ENCODE measurements at regions not wholly inside any gene's neighbourhood (a gene's known extent, or its start where the extent isn't known, plus 50 kb on each side); places are given as distances from the start of the nearest gene placed in this dataset.

DNA sequence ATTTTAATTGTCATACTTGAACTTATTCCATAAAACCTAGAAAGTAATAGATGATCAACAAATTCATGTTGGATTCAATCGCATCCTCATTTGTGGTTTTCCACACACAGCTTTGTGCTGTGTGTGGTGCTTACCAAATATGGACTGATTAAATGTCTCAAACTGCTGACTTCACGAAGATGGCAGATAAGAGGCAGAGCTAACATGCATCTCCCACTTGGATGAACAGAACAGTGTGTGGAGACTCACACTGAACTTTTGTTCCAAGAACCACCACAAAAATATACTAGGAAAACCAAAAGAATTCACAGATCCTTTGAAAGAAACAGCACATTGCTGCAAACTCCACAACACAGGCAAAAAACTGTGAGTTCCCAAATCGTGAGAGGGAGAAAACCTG lies 603.7 kb downstream of the TENT5A start:
- H4K20me1 ChIP-seq (ENCODE audit: insufficient read depth, low read length) = no peaks in the 10 kb centered on the region
- H2AFZ ChIP-seq (ENCODE audit: low read depth, low read length) = no peak overlapping the region
- no peaks in the 10 kb centered on the region for H3K4me1 ChIP-seq (ENCODE audit: low read length)
- H3K27ac ChIP-seq (ENCODE audit: low read length) = no peak overlapping the region
- H3K9ac ChIP-seq (ENCODE audit: low read length) = no peak overlapping the region
- no peak overlapping the region for H3K4me2 ChIP-seq (ENCODE audit: low read length)
- H3K9me3 ChIP-seq (ENCODE audit: insufficient read depth, low read length) = no peaks in the 10 kb centered on the region
- TF ChIP-seq EZH2phosphoT487 (IDR thresholded peaks at IDR 0.05; ENCODE audit: low read depth) = no peak
- TF ChIP-seq, protein P1, sequence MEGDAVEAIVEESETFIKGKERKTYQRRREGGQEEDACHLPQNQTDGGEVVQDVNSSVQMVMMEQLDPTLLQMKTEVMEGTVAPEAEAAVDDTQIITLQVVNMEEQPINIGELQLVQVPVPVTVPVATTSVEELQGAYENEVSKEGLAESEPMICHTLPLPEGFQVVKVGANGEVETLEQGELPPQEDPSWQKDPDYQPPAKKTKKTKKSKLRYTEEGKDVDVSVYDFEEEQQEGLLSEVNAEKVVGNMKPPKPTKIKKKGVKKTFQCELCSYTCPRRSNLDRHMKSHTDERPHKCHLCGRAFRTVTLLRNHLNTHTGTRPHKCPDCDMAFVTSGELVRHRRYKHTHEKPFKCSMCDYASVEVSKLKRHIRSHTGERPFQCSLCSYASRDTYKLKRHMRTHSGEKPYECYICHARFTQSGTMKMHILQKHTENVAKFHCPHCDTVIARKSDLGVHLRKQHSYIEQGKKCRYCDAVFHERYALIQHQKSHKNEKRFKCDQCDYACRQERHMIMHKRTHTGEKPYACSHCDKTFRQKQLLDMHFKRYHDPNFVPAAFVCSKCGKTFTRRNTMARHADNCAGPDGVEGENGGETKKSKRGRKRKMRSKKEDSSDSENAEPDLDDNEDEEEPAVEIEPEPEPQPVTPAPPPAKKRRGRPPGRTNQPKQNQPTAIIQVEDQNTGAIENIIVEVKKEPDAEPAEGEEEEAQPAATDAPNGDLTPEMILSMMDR (IDR thresholded peaks at IDR 0.05; ENCODE audit: low read depth, low read length) = no peak
- H3K36me3 ChIP-seq (replicated peaks; ENCODE audit: low read depth, low read length) = no peaks in the 10 kb centered on the region
- no peaks in the 10 kb centered on the region for H3K27me3 ChIP-seq (ENCODE audit: low read depth, low read length)
- no peaks in the 10 kb centered on the region for H3K79me2 ChIP-seq (ENCODE audit: low read length)
- H3K4me3 ChIP-seq (ENCODE audit: low read length) = no peak overlapping the region

DNA sequence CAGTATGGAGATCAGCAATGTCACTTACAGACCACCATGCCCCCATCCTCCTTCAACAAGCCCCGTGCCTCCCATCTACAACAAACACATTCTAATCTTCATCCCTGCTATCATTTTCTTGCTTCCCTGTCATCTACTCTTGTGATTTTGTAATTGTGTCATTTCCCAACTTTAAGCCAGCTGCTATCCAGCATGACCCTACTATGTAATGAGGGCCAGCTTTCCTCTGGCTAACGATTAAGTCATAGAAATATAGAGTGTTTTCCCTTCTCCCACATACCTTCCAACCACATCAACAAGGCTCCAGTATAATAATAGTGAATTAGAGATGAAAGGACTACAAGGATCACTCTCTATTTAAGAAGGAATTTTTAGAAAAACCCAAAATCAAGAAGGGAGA lies 607.0 kb downstream of the TENT5A start:
- TF ChIP-seq, protein P1 (IDR thresholded peaks at IDR 0.05; ENCODE audit: low read depth, low read length) = no peak
- no peak for TF ChIP-seq EZH2phosphoT487 (IDR thresholded peaks at IDR 0.05; ENCODE audit: low read depth)
- Histone ChIP-seq H4K20me1 (ENCODE audit: insufficient read depth, low read length) (no peaks in the 10 kb centered on the region), H3K4me3 (ENCODE audit: low read length) (no peak overlapping the region)

DNA sequence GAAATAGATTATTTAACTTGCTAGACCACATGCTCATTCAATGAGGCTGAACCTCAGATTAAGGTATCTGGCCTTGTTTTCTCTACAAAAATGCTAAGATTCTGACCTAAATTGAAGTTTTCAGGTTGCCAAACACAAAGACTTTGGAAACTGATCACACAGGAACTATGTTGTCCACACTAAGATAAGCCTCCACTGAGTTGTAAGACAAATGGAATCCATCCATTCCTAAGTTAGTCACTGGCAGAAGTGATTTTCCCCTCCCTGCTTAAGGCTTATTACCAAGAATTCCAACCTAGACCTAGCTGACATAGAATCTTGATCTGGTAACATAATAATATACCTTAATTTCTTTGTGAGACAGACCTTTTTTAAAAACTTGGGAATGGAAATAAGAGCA lies 608.1 kb downstream of the TENT5A start:
- TF ChIP-seq EZH2phosphoT487 (IDR thresholded peaks at IDR 0.05; ENCODE audit: low read depth) = no peak
- TF ChIP-seq, protein P1 (IDR thresholded peaks at IDR 0.05; ENCODE audit: low read depth, low read length) = no peak
- H3K27me3 ChIP-seq (ENCODE audit: low read depth, low read length) = no peaks in the 10 kb centered on the region
- H3K4me3 ChIP-seq (ENCODE audit: low read length) = no peak overlapping the region

More for the DNA sequence above, 607.0 kb downstream of the TENT5A start:
- no peak overlapping the region for H3K4me2 ChIP-seq (ENCODE audit: low read length)
- no peaks in the 10 kb centered on the region for H3K4me1 ChIP-seq (ENCODE audit: low read length)
- no peak overlapping the region for H3K27ac ChIP-seq (ENCODE audit: low read length)
- no peaks in the 10 kb centered on the region for H3K79me2 ChIP-seq (ENCODE audit: low read length)
- H3K9me3 ChIP-seq (ENCODE audit: insufficient read depth, low read length) = no peaks in the 10 kb centered on the region
- no peaks in the 10 kb centered on the region for H3K27me3 ChIP-seq (ENCODE audit: low read depth, low read length)
- H3K9ac ChIP-seq (ENCODE audit: low read length) = no peak overlapping the region
- no peak overlapping the region for H2AFZ ChIP-seq (ENCODE audit: low read depth, low read length)
- no peaks in the 10 kb centered on the region for H3K36me3 ChIP-seq (replicated peaks; ENCODE audit: low read depth, low read length)

GRCh38 chr6:81138236-81138635 lies 614.2 kb downstream of the TENT5A start:
- H3K9me3 ChIP-seq (ENCODE audit: insufficient read depth, low read length) = no peaks in the 10 kb centered on the region
- H2AFZ ChIP-seq (ENCODE audit: low read depth, low read length) = no peak overlapping the region
- no peaks in the 10 kb centered on the region for H3K79me2 ChIP-seq (ENCODE audit: low read length)
- H3K4me2 ChIP-seq (ENCODE audit: low read length) = no peak overlapping the region
- H4K20me1 ChIP-seq (ENCODE audit: insufficient read depth, low read length) = no peaks in the 10 kb centered on the region
- H3K4me1 ChIP-seq (ENCODE audit: low read length) = no peaks in the 10 kb centered on the region
- no peak overlapping the region for H3K27ac ChIP-seq (ENCODE audit: low read length)
- H3K4me3 ChIP-seq (ENCODE audit: low read length) = no peak overlapping the region
- H3K36me3 ChIP-seq (replicated peaks; ENCODE audit: low read depth, low read length) = no peaks in the 10 kb centered on the region
- no peaks in the 10 kb centered on the region for H3K27me3 ChIP-seq (ENCODE audit: low read depth, low read length)
- H3K9ac ChIP-seq (ENCODE audit: low read length) = no peak overlapping the region
- TF ChIP-seq EZH2phosphoT487 (IDR thresholded peaks at IDR 0.05; ENCODE audit: low read depth) = no peak
- TF ChIP-seq, protein P1 (IDR thresholded peaks at IDR 0.05; ENCODE audit: low read depth, low read length) = no peak

More for the DNA sequence above, 608.1 kb downstream of the TENT5A start:
- Histone ChIP-seq H3K9ac (ENCODE audit: low read length) (no peak overlapping the region), H3K4me2 (ENCODE audit: low read length) (no peak overlapping the region), H3K4me1 (ENCODE audit: low read length) (no peaks in the 10 kb centered on the region), H2AFZ (ENCODE audit: low read depth, low read length) (no peak overlapping the region), H3K36me3 (replicated peaks; ENCODE audit: low read depth, low read length) (no peaks in the 10 kb centered on the region), H4K20me1 (ENCODE audit: insufficient read depth, low read length) (no peaks in the 10 kb centered on the region), H3K27ac (ENCODE audit: low read length) (no peak overlapping the region), H3K79me2 (ENCODE audit: low read length) (no peaks in the 10 kb centered on the region), H3K9me3 (ENCODE audit: insufficient read depth, low read length) (no peaks in the 10 kb centered on the region)
